Activated CD8-positive, alpha-beta memory T cell treated with anti-CD3 and anti-CD28 coated beads for 1 hour (primary cell): ENCODE measurements at regions not wholly inside any gene's neighbourhood (a gene's known extent, or its start where the extent isn't known, plus 50 kb on each side); places are given as distances from the start of the nearest gene placed in this dataset.

Experiments
- DNase-seq, 2 donors: peaks; one replicate each; pipeline ENCODE4 v3.0.0-alpha.2; 2020; ENCODE audit warnings: low read depth in 1 of 2; ENCODE audit errors: extremely low read depth in 1 of 2

GRCh38 chr9:119043996-119044395, 325.2 kb downstream of the BRINP1 start:
- no peak for DNase-seq

GRCh38 chr9:119044806-119045205, 324.4 kb downstream of the BRINP1 start:
- no peak for DNase-seq

GRCh38 chr9:119047513-119048307, 321.5 kb downstream of the BRINP1 start:
- DNase-seq = no peak

GRCh38 chr9:119050281-119050680, 319.0 kb downstream of the BRINP1 start:
- DNase-seq = no peak

GRCh38 chr9:119052339-119053030, 316.8 kb downstream of the BRINP1 start:
- DNase-seq = no peak

GRCh38 chr9:119053070-119053469, 316.2 kb downstream of the BRINP1 start:
- no peak for DNase-seq

GRCh38 chr9:119060629-119061385, 308.4 kb downstream of the BRINP1 start:
- DNase-seq = no peak

GRCh38 chr9:119071636-119072035, 297.6 kb downstream of the BRINP1 start:
- DNase-seq = no peak

GRCh38 chr9:119074017-119074416, 295.2 kb downstream of the BRINP1 start:
- no peak for DNase-seq

GRCh38 chr9:119078015-119078414, 291.2 kb downstream of the BRINP1 start:
- DNase-seq = no peak

GRCh38 chr9:119083673-119084072, 285.6 kb downstream of the BRINP1 start:
- no peak for DNase-seq

- no peak for DNase-seq
These were observed 282.6 kb downstream of the BRINP1 start for GRCh38 chr9:119086590-119086989.

GRCh38 chr9:119088002-119088547, 281.2 kb downstream of the BRINP1 start:
- no peak for DNase-seq

GRCh38 chr9:119091074-119091473, 278.2 kb downstream of the BRINP1 start:
- DNase-seq = no peak

GRCh38 chr9:119092125-119092524, 277.1 kb downstream of the BRINP1 start:
- no peak for DNase-seq

GRCh38 chr9:119094086-119094485, 275.1 kb downstream of the BRINP1 start:
- DNase-seq = no peak

GRCh38 chr9:119095072-119095471, 274.2 kb downstream of the BRINP1 start:
- DNase-seq = no peak

- no peak for DNase-seq
These were observed 268.2 kb downstream of the BRINP1 start for GRCh38 chr9:119101048-119101447.

GRCh38 chr9:119114681-119115080, 254.6 kb downstream of the BRINP1 start:
- DNase-seq = no peak
